HCT116 (cell line): ENCODE measurements at regions not wholly inside any gene's neighbourhood (a gene's known extent, or its start where the extent isn't known, plus 50 kb on each side); places are given as distances from the start of the nearest gene placed in this dataset.

ENCODE experiments used
- ATAC-seq: fragments of 200-7000 bp; cut with Tn5 transposase; 2 replicates; pipeline ENCODE4 v1.9.1; 2020; ENCODE audit warnings: mild to moderate bottlenecking, moderate library complexity
- BruUV-seq: library from RNA; stranded (reverse); fragments of 400-500 nt; replicated peaks from 2 replicates; lab custom pipeline; 2021; lab: Mats Ljungman, UMichigan
- CTCF ChIA-PET: fragments of 300-600 bp; sonication (Branson Sonifier 250); formaldehyde crosslinking; loops from one replicate; lab custom pipeline; 2021; ENCODE audit warnings: antibody characterized with exemption; lab: Charles Lee
- POLR2A ChIA-PET: fragments of 300-600, 350-600 bp; sonication (Branson Sonifier 250); formaldehyde crosslinking; loops from one replicate; lab custom pipeline; 2021; ENCODE audit warnings: antibody characterized with exemption; lab: Charles Lee
- RAD21 ChIA-PET, 2 experiments: fragments of 300-600 bp; sonication (Branson Sonifier 250); formaldehyde crosslinking; loops; one replicate each; lab custom pipeline; 2023; ENCODE audit warnings: low total read pairs in 2 of 2; ENCODE audit not compliant: uncharacterized antibody in 2 of 2, unreplicated experiment in 2 of 2, low non-redundant PET in 1 of 2; lab: Charles Lee
- DNase-seq: peaks from one replicate; pipeline ENCODE4 v3.0.0-alpha.2; 2010; ENCODE audit warnings: low read depth, low spot score
- H2AFZ ChIP-seq: fragments of 200-600 bp; shearing (Covaris generic), sonication (generic); 2 replicates; pipeline ENCODE4 v1.6.1; 2017; ENCODE audit warnings: low read depth, mixed run types, mixed read lengths, antibody characterized with exemption, low read length; ENCODE audit not compliant: poor library complexity, severe bottlenecking
- H3K27ac ChIP-seq: 2 replicates; pipeline ENCODE4 v1.5.1; 2012; ENCODE audit warnings: low read depth, low read length
- H3K27me3 ChIP-seq: fragments of 200-600 bp; sonication (generic); 2 replicates; pipeline ENCODE4 v1.6.1; 2016; ENCODE audit warnings: mixed run types, low read length, mixed read lengths; ENCODE audit not compliant: insufficient read depth
- H3K36me3 ChIP-seq, 2 experiments: fragments of 200-500 bp in 1 of 2; fragments of 200-600 bp in 1 of 2; sonication (Bioruptor generic) in 1 of 2; sonication (generic) in 1 of 2; 2 replicates each; pipeline versions ENCODE4 v1.5.1 to v1.6.1; 2014 to 2016; ENCODE audit warnings: low read length in 2 of 2, inconsistent platforms in 1 of 2, mixed read lengths in 1 of 2, mixed run types in 1 of 2; ENCODE audit not compliant: insufficient read depth in 2 of 2, control insufficient read depth in 1 of 2
- H3K4me1 ChIP-seq, 2 experiments: fragments of 200-600 bp in 1 of 2; sonication (generic) in 1 of 2; 2 replicates each; pipeline versions ENCODE4 v1.5.1 to v1.6.1; 2012 to 2017; ENCODE audit warnings: low read length in 2 of 2, inconsistent platforms in 1 of 2, mild to moderate bottlenecking in 1 of 2, mixed read lengths in 1 of 2, mixed run types in 1 of 2, moderate library complexity in 1 of 2; ENCODE audit not compliant: insufficient read depth in 2 of 2, control insufficient read depth in 1 of 2
- H3K4me2 ChIP-seq: fragments of 200-600 bp; sonication (generic); 2 replicates; pipeline ENCODE4 v1.6.1; 2017; ENCODE audit warnings: mixed run types, low read length, mixed read lengths
- H3K4me3 ChIP-seq, 2 experiments: fragments of 200-600 bp in 1 of 2; sonication (generic) in 1 of 2; replicated peaks in 1 of 2; 2 replicates each; pipeline ENCODE4 v1.5.1; 2011 to 2016; ENCODE audit warnings: low read length in 2 of 2, control low read depth in 1 of 2, low read depth in 1 of 2, mild to moderate bottlenecking in 1 of 2, mixed read lengths in 1 of 2, mixed run types in 1 of 2
- H3K79me2 ChIP-seq: fragments of 200-600 bp; sonication (generic); 2 replicates; pipeline ENCODE4 v1.6.1; 2017; ENCODE audit warnings: mild to moderate bottlenecking, mixed run types, low read length, moderate library complexity, mixed read lengths; ENCODE audit not compliant: insufficient read depth
- H3K9ac ChIP-seq: fragments of 200-600 bp; sonication (generic); 2 replicates; pipeline ENCODE4 v1.6.1; 2016; ENCODE audit warnings: low read length, mixed read lengths
- H3K9me2 ChIP-seq: fragments of 200-600 bp; sonication (generic), shearing (Covaris generic); 2 replicates; pipeline ENCODE4 v1.6.1; 2017; ENCODE audit warnings: mixed run types, mild to moderate bottlenecking, moderate library complexity; ENCODE audit not compliant: insufficient read depth
- H3K9me3 ChIP-seq, 2 experiments: fragments of 200-500 bp in 1 of 2; fragments of 200-600 bp in 1 of 2; sonication (Bioruptor generic) in 1 of 2; sonication (generic) in 1 of 2; 2 replicates each; pipeline ENCODE4 v1.6.1; 2014 to 2017; ENCODE audit warnings: low read length in 2 of 2, mixed read lengths in 2 of 2, inconsistent platforms in 1 of 2, low read depth in 1 of 2, mild to moderate bottlenecking in 1 of 2, mixed run types in 1 of 2, moderate library complexity in 1 of 2; ENCODE audit not compliant: control insufficient read depth in 1 of 2, insufficient read depth in 1 of 2
- H4K20me1 ChIP-seq: fragments of 200-600 bp; sonication (generic), shearing (Covaris generic); 2 replicates; pipeline ENCODE4 v1.6.1; 2017; ENCODE audit warnings: mixed run types, mild to moderate bottlenecking, moderate library complexity; ENCODE audit not compliant: insufficient read depth
- ATF3 ChIP-seq: IDR thresholded peaks from 2 replicates; pipeline ENCODE4 v1.6.1; 2012
- CBX3 ChIP-seq: IDR thresholded peaks from 2 replicates; pipeline ENCODE4 v1.6.1; 2012; ENCODE audit warnings: low read depth
- CEBPB ChIP-seq: IDR thresholded peaks from 2 replicates; pipeline ENCODE4 v1.6.1; 2012; ENCODE audit warnings: low read depth
- ELF1 ChIP-seq: IDR thresholded peaks from 2 replicates; pipeline ENCODE4 v1.6.1; 2012; ENCODE audit warnings: low read depth, borderline replicate concordance
- EZH2phosphoT487 ChIP-seq: fragments of 200-600 bp; IDR thresholded peaks from 2 replicates; pipeline ENCODE4 v1.6.1; 2018; ENCODE audit warnings: antibody characterized with exemption, borderline replicate concordance
- JUND ChIP-seq: IDR thresholded peaks from 2 replicates; pipeline ENCODE4 v1.6.1; 2012
- POLR2A ChIP-seq: IDR thresholded peaks from 2 replicates; pipeline ENCODE4 v1.7.0; 2011; ENCODE audit warnings: borderline replicate concordance; ENCODE audit not compliant: insufficient read depth, insufficient read length; ENCODE audit errors: extremely low read depth
- SIN3A ChIP-seq: IDR thresholded peaks from 2 replicates; pipeline ENCODE4 v1.6.1; 2012; ENCODE audit warnings: low read depth
- SP1 ChIP-seq: IDR thresholded peaks from 2 replicates; pipeline ENCODE4 v1.6.1; 2012; ENCODE audit warnings: low read depth
- SRF ChIP-seq: IDR thresholded peaks from 2 replicates; pipeline ENCODE4 v1.6.1; 2012; ENCODE audit warnings: low read depth
- TCF7L2 ChIP-seq: IDR thresholded peaks from 2 replicates; pipeline ENCODE4 v1.7.0; 2011; ENCODE audit warnings: borderline replicate concordance, inconsistent platforms; ENCODE audit not compliant: insufficient read depth, insufficient read length; ENCODE audit errors: extremely low read depth
- ZNF274 ChIP-seq: fragments of 200-500 bp; sonication (Bioruptor generic); IDR thresholded peaks from 2 replicates; pipeline ENCODE4 v1.6.1; 2014; ENCODE audit warnings: mild to moderate bottlenecking, low read depth, low read length, inconsistent platforms
- intact Hi-C: fragments of 100-400 bp; cut with micrococcal nuclease; formaldehyde crosslinking; loops from 2 replicates; pipeline ENCODE4 v1.10.0; 2022
- TF ChIP-seq, protein P1 (sequence below), 3 experiments: fragments of 200-600 bp in 1 of 3; sonication (generic) in 1 of 3; IDR thresholded peaks in 2 of 3; conservative IDR thresholded peaks in 1 of 3; 2 replicates each; pipeline ENCODE4 v1.5.1; 2012 to 2017; ENCODE audit warnings: low read depth in 2 of 3, low read length in 2 of 3, antibody characterized with exemption in 1 of 3, borderline replicate concordance in 1 of 3, control low read depth in 1 of 3, mild to moderate bottlenecking in 1 of 3, mixed read lengths in 1 of 3, mixed run types in 1 of 3, moderate library complexity in 1 of 3; ENCODE audit not compliant: insufficient read depth in 1 of 3
- TF ChIP-seq, protein P2 (sequence below): IDR thresholded peaks from 2 replicates; pipeline ENCODE4 v1.6.1; 2012

DNA sequence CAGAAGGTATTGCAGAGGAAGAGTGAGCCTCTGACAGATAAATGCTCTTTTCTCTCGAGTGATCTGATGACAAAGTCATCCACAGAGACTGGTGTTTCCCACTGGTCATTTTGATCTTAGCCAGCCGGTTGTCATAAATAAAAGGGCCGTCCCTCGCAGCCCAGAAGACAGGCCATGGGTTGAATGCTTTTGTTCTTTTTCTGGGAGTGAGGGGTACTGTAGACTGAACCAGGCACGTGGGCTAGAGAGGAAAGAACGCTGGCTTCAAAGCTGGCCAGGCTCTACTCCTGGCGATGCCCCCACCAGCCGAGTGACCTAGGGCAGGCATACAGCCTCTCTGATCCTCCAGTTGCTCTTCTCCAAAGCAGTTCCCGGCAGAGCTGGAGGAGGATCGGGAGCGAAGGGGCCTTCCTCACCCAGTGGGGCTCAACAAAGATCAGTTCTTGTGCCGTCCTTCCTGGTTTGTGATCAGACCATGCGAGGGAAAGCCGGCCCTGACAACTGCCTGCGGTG lies 193.5 kb downstream of the INHBB start:
- TF ChIP-seq, protein P1, sequence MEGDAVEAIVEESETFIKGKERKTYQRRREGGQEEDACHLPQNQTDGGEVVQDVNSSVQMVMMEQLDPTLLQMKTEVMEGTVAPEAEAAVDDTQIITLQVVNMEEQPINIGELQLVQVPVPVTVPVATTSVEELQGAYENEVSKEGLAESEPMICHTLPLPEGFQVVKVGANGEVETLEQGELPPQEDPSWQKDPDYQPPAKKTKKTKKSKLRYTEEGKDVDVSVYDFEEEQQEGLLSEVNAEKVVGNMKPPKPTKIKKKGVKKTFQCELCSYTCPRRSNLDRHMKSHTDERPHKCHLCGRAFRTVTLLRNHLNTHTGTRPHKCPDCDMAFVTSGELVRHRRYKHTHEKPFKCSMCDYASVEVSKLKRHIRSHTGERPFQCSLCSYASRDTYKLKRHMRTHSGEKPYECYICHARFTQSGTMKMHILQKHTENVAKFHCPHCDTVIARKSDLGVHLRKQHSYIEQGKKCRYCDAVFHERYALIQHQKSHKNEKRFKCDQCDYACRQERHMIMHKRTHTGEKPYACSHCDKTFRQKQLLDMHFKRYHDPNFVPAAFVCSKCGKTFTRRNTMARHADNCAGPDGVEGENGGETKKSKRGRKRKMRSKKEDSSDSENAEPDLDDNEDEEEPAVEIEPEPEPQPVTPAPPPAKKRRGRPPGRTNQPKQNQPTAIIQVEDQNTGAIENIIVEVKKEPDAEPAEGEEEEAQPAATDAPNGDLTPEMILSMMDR (IDR thresholded peaks at IDR 0.05 in 2 of 3, conservative IDR thresholded peaks at IDR 0.05 in 1 of 3; ENCODE audit: borderline replicate concordance in 1 of 3, insufficient read depth in 1 of 3, low read depth in 2 of 3, low read length in 2 of 3): no peak
- TF ChIP-seq SIN3A (no peak), CEBPB (no peak), EZH2phosphoT487 (no peak), POLR2A (no peak), SP1 (no peak), TCF7L2 (no peak), JUND (no peak), ATF3 (no peak), ELF1 (no peak), ZNF274 (no peak), CBX3 (no peak), SRF (no peak)
- TF ChIP-seq, protein P2, sequence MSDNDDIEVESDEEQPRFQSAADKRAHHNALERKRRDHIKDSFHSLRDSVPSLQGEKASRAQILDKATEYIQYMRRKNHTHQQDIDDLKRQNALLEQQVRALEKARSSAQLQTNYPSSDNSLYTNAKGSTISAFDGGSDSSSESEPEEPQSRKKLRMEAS: no peak
- H3K27me3 ChIP-seq: no peaks in the 10 kb centered on the region
- intact Hi-C loops: no loop called here
- ChIA-PET POLR2A (interaction anchor here (1.4 kb wide), 1 partner anchor 536 kb away, joined by 4 read pairs; no protein-coding TSS in a partner anchor), RAD21 (no interaction called here), CTCF (no interaction called here)
- no peak overlapping the region for H3K27ac ChIP-seq
- BruUV-seq: no TSS peak
- no peaks in the 10 kb centered on the region for H3K9me2 ChIP-seq
- H3K9me3 ChIP-seq: no peaks in the 10 kb centered on the region
- H3K36me3 ChIP-seq: no peaks in the 10 kb centered on the region
- H3K4me2 ChIP-seq: no peak overlapping the region
- no peak overlapping the region for H3K4me3 ChIP-seq
- no peaks in the 10 kb centered on the region for H3K79me2 ChIP-seq
- DNase-seq: no peak
- ATAC-seq: no peak
- no peak overlapping the region for H2AFZ ChIP-seq
- no peaks in the 10 kb centered on the region for H4K20me1 ChIP-seq
- H3K4me1 ChIP-seq: peaks cover 0 to 9% of the 10 kb centered on the region in 2 experiments; a peak in 1 of 4 replicates
- H3K9ac ChIP-seq: no peak overlapping the region
